ENCODE measurements at regions not wholly inside any gene's neighbourhood (a gene's known extent, or its start where the extent isn't known, plus 50 kb on each side); places are given as distances from the start of the nearest gene placed in this dataset.

GRCh38 chr9:95760791-95761190 is 114.7 kb upstream of the ERCC6L2 start:
- TF ChIP-seq CTCF (IDR thresholded peaks at IDR 0.05), result no peak
- TF ChIP-seq POLR2A (IDR thresholded peaks at IDR 0.05), result no peak
